HG03565 (cell line): ENCODE measurements at regions not wholly inside any gene's neighbourhood (a gene's known extent, or its start where the extent isn't known, plus 50 kb on each side); places are given as distances from the start of the nearest gene placed in this dataset.
"Not testable (repeated sequence)": the region's sequence is repeated elsewhere in the genome, so short reads cannot be mapped to it uniquely, and the experiment has no call there.

Experiments
- ATAC-seq: cut with Tn5 transposase; IDR thresholded peaks from one replicate; pipeline ENCODE4 v1.9.1; 2021; ENCODE audit warnings: mild to moderate bottlenecking, moderate library complexity; ENCODE audit not compliant: unreplicated experiment

GRCh38 chr3:124353691-124354090, 361.8 kb upstream of the ROPN1 start:
- no peak for ATAC-seq

DNA sequence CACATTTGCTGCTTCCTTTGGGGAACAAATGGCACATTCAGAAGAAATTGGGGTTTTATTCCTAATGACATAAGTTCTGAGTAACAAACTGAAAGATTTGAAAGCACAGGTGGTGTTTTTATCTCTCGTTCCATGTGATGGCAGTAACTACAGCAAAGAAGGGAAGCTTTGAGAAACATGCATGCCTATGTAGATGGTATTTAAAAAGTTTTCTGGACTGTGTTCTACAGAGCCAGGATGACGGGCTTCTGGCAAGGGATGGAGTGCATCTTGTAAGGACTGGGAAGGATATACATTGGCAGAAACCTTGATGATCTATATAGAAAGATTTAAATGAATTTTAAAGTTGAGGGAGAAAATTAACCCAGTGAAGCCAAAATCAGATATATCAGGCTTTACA, 362.2 kb upstream of the ROPN1 start:
- no peak for ATAC-seq

GRCh38 chr3:124358156-124358555, 366.2 kb upstream of the ROPN1 start:
- ATAC-seq, result no peak

GRCh38 chr3:124360155-124360554, 368.2 kb upstream of the ROPN1 start:
- no peak for ATAC-seq

DNA sequence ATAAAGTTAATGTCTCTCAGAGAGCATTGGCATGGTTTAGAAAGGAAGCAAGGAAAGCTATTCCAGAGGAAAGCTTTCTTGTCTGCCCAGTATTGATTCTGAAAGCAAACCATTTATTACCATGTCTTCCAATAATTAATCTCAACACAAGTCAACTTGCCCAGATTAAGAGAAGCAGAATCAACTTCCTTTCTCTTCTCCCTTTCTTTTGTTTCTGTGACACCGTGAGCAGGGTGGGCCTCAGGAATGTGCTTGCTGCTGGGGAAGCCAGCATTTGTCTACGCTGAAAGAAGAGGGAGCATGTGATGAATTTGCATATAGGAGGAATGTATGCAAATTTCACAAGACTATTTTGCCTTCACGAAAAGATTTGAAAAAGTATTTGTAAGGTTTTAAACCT, 368.6 kb upstream of the ROPN1 start:
- no peak for ATAC-seq

DNA sequence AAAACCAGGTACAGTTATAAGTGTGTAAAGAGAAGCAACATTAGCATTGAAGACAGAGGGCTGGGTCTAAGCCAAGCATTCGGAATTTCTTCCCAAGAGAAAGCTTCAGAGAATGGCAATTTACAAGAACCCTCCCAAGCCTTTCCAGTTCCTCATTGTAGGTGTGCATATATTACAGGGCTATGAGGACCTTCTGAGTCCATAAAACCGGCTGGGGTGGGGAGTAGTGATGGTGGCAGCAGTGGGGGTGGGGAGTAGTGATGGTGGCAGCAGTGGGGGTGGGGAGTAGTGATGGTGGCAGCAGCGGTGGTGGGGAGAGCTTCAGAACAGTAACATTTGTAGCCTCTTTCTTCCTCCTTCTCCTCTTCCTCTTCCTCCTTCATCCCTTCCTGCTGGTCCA, 368.7 kb upstream of the UMPS start:
- ATAC-seq, result no peak

DNA sequence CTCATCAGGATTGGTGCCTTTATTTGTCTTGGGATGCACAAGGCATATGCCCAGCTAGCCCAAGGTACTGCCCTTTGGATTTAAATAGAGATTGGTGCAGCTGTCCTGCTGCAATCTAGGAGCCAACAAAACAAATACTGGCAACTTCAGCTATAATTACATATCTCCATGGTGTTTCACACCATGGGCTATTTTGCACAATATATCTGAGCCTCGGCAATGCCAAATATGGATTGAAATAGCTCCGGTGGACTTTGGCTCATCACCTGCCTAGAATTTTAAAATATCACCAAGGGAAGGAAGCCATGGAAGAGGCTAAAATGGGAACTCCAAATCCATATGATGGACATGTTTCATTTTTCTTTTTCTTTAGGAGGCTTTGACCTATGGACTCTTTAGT, 367.8 kb upstream of the UMPS start:
- ATAC-seq, result no peak

GRCh38 chr3:124363476-124363875, 366.8 kb upstream of the UMPS start:
- ATAC-seq, result no peak

DNA sequence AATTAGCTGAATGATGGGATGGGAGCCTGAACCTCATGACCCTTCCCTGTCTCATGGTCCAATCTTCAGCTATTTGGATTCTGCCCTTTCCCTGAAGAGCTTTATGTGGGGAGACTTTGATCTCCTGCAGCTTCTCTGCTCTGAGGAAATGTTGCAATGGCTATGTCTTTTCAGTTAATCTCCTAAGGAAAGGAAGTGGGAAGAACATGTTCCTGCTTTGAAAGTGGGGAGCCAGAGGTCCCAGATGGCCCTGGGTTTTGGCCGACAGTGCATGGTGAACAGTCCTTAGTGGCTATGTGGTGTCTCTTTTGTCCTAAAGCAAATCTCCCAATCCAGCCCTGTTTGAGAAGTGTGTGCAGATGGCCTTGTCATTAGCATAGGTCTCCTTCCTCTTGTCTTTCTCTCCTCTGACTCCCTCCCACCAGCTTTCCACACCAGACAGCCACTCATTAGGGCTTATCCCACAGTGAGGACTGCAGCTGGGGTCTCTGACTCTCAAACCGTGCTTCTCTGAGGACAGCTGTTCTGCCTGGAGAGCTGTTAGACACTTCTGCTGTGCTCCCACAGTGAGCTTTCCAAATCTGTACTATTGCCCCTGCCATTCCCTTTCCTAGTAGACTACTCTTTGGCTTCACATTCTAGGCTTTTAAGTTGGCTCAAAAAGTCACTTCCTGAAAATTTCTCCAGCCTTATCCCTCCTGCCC, 365.8 kb upstream of the UMPS start:
- ATAC-seq, result no peak

GRCh38 chr3:124366655-124367054, 363.6 kb upstream of the UMPS start:
- not testable (repeated sequence) for ATAC-seq

GRCh38 chr3:124372775-124373174, 357.5 kb upstream of the UMPS start:
- ATAC-seq, result no peak

DNA sequence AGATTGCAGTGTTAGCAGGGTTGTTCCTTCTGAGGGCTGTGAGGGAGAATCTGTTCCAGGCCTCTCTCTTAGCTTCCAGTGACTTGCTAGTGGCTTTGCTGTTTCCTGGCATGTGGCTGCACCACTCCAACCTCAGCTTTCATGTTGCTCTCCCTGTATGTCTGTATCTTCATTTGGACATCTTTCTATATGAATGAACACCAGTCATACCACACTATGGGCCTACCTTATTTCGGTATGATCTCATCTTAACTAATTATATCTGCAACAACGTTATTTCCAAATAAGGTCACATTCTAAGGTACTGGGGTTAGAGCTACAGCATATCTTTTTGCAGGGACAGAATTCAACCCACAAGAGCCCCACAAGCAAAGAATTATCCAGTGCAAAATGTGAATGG, 356.7 kb upstream of the UMPS start:
- ATAC-seq, result peak; percentile 96

- no peak for ATAC-seq
These were observed 355.7 kb upstream of the UMPS start for GRCh38 chr3:124374583-124374982.

DNA sequence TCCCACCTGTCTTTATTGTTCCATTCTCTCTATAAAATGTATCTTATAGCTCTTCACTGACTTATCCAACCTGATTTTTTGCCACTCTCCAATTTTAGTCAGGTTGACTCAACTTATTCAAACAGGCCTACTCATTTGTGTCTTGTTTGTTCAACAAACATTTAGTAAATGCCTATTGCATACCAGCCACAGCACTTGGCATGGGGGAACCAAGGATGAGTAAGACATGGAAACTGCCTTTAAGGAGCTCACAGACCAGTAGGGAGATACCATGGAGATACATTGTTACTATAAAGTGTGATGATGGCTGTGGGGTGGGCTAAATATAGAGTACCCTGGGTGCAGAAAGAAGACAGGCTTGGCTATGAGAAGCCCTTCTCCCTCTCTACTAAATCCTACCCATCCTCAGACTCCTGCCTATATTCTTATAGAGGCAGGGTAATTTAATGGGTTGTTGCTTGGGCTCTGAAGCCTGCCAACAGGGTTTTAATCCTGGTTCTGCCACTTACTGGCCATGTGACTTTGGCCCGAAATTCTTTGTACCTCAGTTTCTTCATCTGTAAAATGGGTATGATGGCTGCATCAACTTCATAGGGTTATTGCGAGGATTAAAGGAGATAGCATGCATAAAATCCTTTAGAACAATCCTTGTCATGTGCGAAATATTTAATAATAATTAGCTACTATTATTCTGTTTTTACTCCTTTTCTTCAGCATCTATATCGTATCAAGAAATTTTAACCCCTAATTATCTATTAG, 348.5 kb upstream of the UMPS start:
- ATAC-seq, result no peak

DNA sequence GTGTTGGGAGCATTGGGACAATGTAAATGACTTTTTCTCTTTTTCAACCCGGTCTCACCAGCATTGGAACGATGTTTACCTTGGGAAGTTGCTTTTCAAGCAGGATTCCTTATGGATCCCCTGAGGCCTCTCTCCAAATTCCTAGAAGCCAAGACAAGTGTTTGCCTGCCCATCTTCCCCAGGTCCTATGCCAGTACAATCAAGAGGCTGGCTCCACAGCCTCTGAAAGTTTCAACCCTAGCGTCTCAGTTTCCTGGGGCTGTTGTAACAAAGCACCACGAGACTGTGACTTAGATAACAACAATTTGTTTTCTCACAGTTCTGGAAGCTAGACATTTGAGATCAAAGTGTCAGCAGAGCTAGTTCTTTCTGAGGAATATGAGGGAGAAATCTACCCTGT, 347.2 kb upstream of the UMPS start:
- no peak for ATAC-seq

DNA sequence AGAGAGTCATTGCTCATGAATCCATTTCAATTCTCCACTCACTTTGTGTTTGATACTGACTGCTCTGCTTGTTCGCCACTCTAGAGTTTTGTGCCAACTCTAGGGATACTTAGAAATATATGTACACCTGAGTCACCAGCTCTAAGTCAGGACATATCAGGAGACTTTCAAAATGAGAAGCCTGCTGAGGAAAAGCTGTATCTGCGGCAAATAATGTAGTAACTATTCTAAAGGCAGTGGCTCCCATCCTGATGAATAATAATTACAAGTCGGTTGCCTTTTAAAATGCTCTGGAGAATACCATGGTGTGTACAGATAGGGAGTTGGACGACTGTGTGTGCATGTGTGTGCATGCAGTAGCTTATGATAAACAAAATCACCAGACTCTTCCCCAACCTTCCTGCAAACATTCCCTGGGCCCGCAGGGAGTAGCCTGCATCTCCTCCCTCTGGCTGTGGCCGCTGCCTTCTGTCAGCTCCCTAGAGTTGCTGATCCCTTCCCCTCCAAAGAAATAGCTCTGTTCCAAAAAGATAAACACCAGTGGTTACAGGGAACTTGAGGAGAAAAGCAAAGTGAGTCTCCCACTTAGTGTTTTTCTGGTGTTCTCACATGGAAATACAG, 346.3 kb upstream of the UMPS start:
- no peak for ATAC-seq

GRCh38 chr3:124384527-124384926, 345.7 kb upstream of the UMPS start:
- ATAC-seq, result no peak

DNA sequence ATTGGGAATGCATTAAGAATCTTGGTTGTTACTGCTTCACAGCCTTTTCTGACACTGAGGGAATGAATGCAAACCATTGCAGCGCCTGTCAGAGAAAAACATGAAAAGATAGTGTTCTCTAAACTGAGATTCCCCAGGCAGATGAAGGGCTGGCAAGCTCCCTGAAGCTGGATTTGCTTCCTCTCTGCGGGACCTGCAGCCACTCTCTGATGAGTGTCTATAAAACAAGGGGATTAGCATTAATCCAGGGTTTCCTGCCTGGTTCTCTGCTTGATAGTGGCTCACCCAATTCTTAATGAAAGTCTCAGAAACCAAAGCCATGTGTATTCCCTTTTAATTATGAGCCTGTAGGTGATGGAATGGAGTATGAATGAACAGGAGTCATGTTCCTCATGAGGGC, 344.3 kb upstream of the UMPS start:
- no peak for ATAC-seq

DNA sequence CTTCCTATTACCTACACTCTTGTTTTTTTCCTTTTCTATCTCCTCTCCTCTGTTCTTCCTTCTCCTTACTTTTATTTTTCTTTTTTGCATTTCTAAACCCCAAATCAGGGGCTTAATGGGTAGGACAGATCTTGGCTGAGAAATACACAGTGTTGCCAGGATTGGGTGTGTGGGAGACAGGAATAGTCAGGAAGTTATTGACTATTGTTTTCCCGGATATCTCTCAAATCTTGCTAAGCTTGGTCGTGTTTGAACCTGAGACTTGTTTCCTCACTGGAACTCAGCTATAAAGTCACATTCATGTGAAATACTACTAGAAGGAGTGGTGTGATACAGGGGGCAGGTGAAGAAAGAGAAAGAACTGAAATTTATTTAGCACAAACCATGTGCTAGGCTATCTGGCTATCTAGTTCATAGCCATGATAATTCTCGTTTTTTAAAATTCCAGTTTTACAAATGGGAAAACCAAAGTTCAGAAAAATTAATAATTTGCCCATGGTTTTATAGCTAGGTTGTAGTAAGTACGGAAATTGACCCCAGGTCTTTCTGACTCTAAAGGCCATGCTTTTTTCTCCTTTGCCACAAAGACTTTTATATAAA, 343.2 kb upstream of the UMPS start:
- no peak for ATAC-seq

GRCh38 chr3:124391774-124392173, 338.5 kb upstream of the UMPS start:
- no peak for ATAC-seq

DNA sequence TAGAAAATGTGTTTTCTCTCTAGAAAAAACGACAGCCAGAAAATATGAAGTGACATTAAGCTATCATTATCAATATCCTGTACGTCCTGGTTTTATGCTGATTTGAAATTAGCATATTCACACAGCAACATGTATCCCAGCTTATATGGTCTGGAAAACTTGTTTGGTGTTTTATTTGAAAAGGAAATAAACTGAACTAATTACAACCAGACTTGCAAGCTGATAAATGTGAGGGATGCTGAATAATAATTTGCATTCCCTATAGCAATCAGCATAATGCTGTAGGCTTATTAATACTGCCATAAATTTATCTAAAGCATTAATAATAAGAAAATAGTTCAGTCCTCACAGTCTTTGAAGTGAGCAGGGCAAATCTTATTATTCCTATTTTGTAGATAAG, 336.9 kb upstream of the UMPS start:
- no peak for ATAC-seq

- no peak for ATAC-seq
These were observed 335.1 kb upstream of the UMPS start for GRCh38 chr3:124395162-124395561.
